ENCODE measurements at regions not wholly inside any gene's neighbourhood (a gene's known extent, or its start where the extent isn't known, plus 50 kb on each side); places are given as distances from the start of the nearest gene placed in this dataset.
"Not testable (repeated sequence)": the region's sequence is repeated elsewhere in the genome, so short reads cannot be mapped to it uniquely, and the experiment has no call there.

DNA sequence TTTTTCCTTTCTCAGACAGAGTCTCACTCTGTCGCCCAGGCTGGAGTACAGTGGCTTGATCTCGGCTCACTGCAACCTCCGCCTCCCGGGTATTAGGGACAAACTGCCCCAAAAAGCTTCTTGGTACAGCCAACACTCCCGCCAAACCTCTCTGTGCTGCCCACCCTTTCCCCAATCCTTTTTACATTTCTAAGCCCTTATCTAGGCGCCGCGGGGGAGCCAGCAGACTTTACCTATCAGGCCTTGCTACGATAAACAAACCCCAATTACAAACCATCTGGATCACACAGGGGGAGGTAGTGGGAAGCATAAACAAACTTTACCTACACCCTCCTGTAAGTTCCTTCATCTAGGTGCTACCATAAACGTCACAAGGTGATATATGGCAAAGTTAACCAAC lies 69.8 kb upstream of the DUSP21 start:
- TF ChIP-seq, protein P1, sequence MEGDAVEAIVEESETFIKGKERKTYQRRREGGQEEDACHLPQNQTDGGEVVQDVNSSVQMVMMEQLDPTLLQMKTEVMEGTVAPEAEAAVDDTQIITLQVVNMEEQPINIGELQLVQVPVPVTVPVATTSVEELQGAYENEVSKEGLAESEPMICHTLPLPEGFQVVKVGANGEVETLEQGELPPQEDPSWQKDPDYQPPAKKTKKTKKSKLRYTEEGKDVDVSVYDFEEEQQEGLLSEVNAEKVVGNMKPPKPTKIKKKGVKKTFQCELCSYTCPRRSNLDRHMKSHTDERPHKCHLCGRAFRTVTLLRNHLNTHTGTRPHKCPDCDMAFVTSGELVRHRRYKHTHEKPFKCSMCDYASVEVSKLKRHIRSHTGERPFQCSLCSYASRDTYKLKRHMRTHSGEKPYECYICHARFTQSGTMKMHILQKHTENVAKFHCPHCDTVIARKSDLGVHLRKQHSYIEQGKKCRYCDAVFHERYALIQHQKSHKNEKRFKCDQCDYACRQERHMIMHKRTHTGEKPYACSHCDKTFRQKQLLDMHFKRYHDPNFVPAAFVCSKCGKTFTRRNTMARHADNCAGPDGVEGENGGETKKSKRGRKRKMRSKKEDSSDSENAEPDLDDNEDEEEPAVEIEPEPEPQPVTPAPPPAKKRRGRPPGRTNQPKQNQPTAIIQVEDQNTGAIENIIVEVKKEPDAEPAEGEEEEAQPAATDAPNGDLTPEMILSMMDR (IDR thresholded peaks at IDR 0.05; ENCODE audit: low read length): not testable (repeated sequence)
- not testable (repeated sequence) for TF ChIP-seq EZH2phosphoT487 (IDR thresholded peaks at IDR 0.05; ENCODE audit: low read length)
